HFF-Myc (cell line): ENCODE measurements at regions not wholly inside any gene's neighbourhood (a gene's known extent, or its start where the extent isn't known, plus 50 kb on each side); places are given as distances from the start of the nearest gene placed in this dataset.

Source experiments
- DNase-seq: peaks from one replicate; pipeline ENCODE4 v3.0.0-alpha.2; 2011; ENCODE audit warnings: low read depth; ENCODE audit errors: extremely low read depth
- H3K4me3 ChIP-seq: replicated peaks from 2 replicates; pipeline ENCODE4 v1.5.1; 2011; ENCODE audit warnings: low read depth, mild to moderate bottlenecking, control low read depth, low read length
- CTCF ChIP-seq: IDR thresholded peaks from 2 replicates; pipeline ENCODE4 v1.5.1; 2012; ENCODE audit warnings: mild to moderate bottlenecking, low read depth, low read length, control low read depth; ENCODE audit errors: missing control alignments

- H3K4me3 ChIP-seq = no peak overlapping the region
- TF ChIP-seq CTCF = no peak
- DNase-seq = no peak
These were observed 183.3 kb upstream of the LRP1B start for GRCh38 chr2:142314164-142314563.

- no peak overlapping the region for H3K4me3 ChIP-seq
- no peak for TF ChIP-seq CTCF
- DNase-seq = no peak
These were observed 179.7 kb upstream of the LRP1B start for GRCh38 chr2:142310530-142310929.

- TF ChIP-seq CTCF = no peak
- H3K4me3 ChIP-seq = no peak overlapping the region
- no peak for DNase-seq
These were observed 177.9 kb upstream of the LRP1B start for GRCh38 chr2:142308744-142309143.

GRCh38 chr2:142307616-142308115 is 176.8 kb upstream of the LRP1B start:
- no peak for TF ChIP-seq CTCF
- no peak overlapping the region for H3K4me3 ChIP-seq
- DNase-seq = no peak

GRCh38 chr2:142307086-142307485 is 176.3 kb upstream of the LRP1B start:
- no peak overlapping the region for H3K4me3 ChIP-seq
- no peak for TF ChIP-seq CTCF
- DNase-seq = no peak

GRCh38 chr2:142306131-142306530 is 175.3 kb upstream of the LRP1B start:
- no peak overlapping the region for H3K4me3 ChIP-seq
- DNase-seq = no peak
- no peak for TF ChIP-seq CTCF

GRCh38 chr2:142300517-142300916 is 169.7 kb upstream of the LRP1B start:
- DNase-seq = no peak
- no peak overlapping the region for H3K4me3 ChIP-seq
- no peak for TF ChIP-seq CTCF
